ENCODE measurements at regions not wholly inside any gene's neighbourhood (a gene's known extent, or its start where the extent isn't known, plus 50 kb on each side); places are given as distances from the start of the nearest gene placed in this dataset.

DNA sequence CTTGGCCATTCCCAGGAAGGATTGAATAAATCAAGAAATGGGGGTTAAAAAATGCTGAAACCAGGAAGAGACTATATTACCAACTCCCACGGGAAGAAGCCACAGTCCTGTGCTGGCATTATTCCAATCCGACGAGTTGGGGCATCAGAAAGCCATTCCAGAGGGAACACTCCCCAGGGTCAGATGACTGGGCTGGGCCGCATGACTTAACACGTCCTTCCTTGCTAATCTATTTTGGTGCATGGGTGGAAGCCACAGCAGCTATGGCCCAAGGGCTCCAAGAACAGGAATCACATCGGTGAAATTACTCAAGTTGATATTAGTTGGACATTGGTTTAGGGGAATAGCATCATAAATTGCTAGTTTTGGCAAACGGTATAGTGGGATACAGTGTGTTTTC, 592.9 kb upstream of the NRP1 start:
- H3K27me3 ChIP-seq = no peaks in the 10 kb centered on the region
- no peaks in the 10 kb centered on the region for H3K36me3 ChIP-seq

DNA sequence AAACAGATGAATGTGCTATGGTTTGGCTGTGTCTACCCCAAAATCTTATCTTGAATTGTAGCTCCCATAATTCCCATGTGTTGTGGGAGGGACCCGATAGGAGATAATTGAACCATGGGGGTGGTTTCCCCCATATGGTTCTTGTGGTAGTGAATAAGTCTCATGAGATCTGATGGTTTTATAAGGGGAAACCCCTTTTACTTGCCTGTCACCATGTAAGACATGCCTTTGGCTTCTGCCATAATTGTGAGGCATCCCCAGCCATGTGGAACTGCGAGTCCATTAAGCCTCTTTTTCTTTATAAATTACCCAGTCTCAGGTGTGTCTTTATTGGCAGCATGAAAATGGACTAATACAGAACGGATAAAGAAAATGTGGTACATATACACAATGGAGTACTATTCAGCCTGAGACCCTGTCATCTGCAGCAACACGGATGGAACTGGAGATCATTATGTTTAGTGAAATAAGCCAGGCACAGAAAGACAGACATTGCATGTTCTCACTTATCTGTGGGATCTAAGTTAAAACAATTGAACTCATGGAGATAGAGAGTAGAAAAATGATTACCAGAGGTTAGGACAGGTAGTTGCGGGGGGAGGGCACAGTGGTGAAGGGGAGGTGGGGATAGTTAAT, 587.6 kb upstream of the NRP1 start:
- Histone ChIP-seq H3K27me3 (no peaks in the 10 kb centered on the region), H3K4me3 (no peak overlapping the region), H3K4me1 (no peaks in the 10 kb centered on the region), H3K27ac (no peak overlapping the region), H3K36me3 (no peaks in the 10 kb centered on the region), H3K9me3 (no peaks in the 10 kb centered on the region)
- DNase-seq (no peak), ATAC-seq (no peak)
- no peak for TF ChIP-seq POLR2A (IDR thresholded peaks at IDR 0.05)
- TF ChIP-seq, protein P1, sequence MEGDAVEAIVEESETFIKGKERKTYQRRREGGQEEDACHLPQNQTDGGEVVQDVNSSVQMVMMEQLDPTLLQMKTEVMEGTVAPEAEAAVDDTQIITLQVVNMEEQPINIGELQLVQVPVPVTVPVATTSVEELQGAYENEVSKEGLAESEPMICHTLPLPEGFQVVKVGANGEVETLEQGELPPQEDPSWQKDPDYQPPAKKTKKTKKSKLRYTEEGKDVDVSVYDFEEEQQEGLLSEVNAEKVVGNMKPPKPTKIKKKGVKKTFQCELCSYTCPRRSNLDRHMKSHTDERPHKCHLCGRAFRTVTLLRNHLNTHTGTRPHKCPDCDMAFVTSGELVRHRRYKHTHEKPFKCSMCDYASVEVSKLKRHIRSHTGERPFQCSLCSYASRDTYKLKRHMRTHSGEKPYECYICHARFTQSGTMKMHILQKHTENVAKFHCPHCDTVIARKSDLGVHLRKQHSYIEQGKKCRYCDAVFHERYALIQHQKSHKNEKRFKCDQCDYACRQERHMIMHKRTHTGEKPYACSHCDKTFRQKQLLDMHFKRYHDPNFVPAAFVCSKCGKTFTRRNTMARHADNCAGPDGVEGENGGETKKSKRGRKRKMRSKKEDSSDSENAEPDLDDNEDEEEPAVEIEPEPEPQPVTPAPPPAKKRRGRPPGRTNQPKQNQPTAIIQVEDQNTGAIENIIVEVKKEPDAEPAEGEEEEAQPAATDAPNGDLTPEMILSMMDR (IDR thresholded peaks at IDR 0.05) = no peak
- intact Hi-C loops (cut with DNase I) = no loop called here
- WGBS (ENCODE audit: insufficient coverage, low coverage, low lambda C conversion rate, missing lambda C conversion rate) = 56% methylated on average over 5 of the region's 5 CpGs

More for the DNA sequence above, 592.9 kb upstream of the NRP1 start:
- WGBS (ENCODE audit: insufficient coverage, low coverage, low lambda C conversion rate, missing lambda C conversion rate) = 73% methylated on average over 5 of the region's 7 CpGs
- Histone ChIP-seq H3K4me3 (no peak overlapping the region), H3K27ac (no peak overlapping the region), H3K4me1 (no peaks in the 10 kb centered on the region), H3K9me3 (no peaks in the 10 kb centered on the region)
- TF ChIP-seq POLR2A (IDR thresholded peaks at IDR 0.05) = no peak
- TF ChIP-seq, protein P1 (IDR thresholded peaks at IDR 0.05) = no peak
- no peak for DNase-seq
- ATAC-seq = no peak
- intact Hi-C loops (cut with DNase I) = loop anchor here in 1 of 2 donors (5.0 kb wide), 1 partner anchor 330 kb away; no protein-coding TSS in a partner anchor

DNA sequence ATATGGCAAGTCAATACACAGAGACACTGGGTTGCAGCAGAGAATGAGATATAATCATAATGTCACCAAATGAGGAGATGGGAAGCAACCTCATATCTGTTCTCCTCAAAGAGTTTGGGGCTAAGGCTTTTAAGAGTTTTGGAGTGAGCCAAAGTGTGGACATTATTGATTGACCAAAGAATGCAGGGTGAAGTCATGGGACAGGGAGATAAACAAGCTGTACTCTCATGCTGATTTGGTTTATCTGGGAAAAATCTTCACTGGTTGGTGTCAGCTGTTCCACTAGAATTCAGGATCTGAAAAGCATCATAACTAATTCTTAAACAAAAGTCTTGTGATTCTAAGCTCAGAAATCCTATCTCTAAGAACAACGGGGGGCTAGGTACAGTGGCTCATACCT, 585.9 kb upstream of the NRP1 start:
- H3K27ac ChIP-seq = no peak overlapping the region
- no CpG with 5 or more reads among the region's 1 CpG for WGBS (ENCODE audit: insufficient coverage, low coverage, low lambda C conversion rate, missing lambda C conversion rate)
- no peaks in the 10 kb centered on the region for H3K27me3 ChIP-seq
- TF ChIP-seq, protein P1 (IDR thresholded peaks at IDR 0.05) = no peak
- TF ChIP-seq POLR2A (IDR thresholded peaks at IDR 0.05) = no peak
- no peaks in the 10 kb centered on the region for H3K9me3 ChIP-seq
- H3K4me1 ChIP-seq = no peaks in the 10 kb centered on the region
- intact Hi-C loops (cut with DNase I) = no loop called here
- peak; percentile 44 to 81 (median 62) for ATAC-seq
- no peak for DNase-seq
- H3K4me3 ChIP-seq = no peak overlapping the region
- H3K36me3 ChIP-seq = no peaks in the 10 kb centered on the region

DNA sequence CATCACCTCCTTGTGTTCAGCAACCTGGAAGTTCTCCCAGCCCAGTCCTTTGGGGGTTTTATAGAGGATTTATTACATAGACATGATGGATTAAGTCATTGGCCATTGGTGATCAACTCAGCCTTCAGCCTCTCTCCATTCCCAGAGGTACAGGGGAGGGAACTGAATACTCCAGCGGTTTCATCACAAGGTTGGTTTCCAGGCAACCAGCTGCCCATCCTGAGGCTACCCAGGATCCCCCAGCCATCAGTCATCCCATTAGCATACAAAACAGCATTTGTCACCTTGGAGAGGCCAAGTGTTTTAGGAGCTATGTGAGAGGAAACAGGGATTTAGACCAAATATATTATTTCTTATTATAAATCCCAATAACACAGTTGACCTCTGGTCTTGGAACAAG, 584.8 kb upstream of the NRP1 start:
- intact Hi-C loops (cut with DNase I) = no loop called here
- ATAC-seq = no peak

More for the DNA sequence above, 584.8 kb upstream of the NRP1 start:
- H3K27ac ChIP-seq = no peak overlapping the region
- H3K9me3 ChIP-seq = no peaks in the 10 kb centered on the region
- WGBS (ENCODE audit: insufficient coverage, low coverage, low lambda C conversion rate, missing lambda C conversion rate) = no CpG with 5 or more reads among the region's 1 CpG
- H3K4me1 ChIP-seq = no peaks in the 10 kb centered on the region
- H3K27me3 ChIP-seq = no peaks in the 10 kb centered on the region
- no peak for DNase-seq
- TF ChIP-seq, protein P1 (IDR thresholded peaks at IDR 0.05) = no peak
- TF ChIP-seq POLR2A (IDR thresholded peaks at IDR 0.05) = no peak
- H3K36me3 ChIP-seq = no peaks in the 10 kb centered on the region
- H3K4me3 ChIP-seq = no peak overlapping the region

All from right lobe of liver (tissue), 6 donors.